Activated CD4-positive, alpha-beta T cell treated with anti-CD3 and anti-CD28 coated beads for 36 hours (primary cell): ENCODE measurements at regions not wholly inside any gene's neighbourhood (a gene's known extent, or its start where the extent isn't known, plus 50 kb on each side); places are given as distances from the start of the nearest gene placed in this dataset.

Experiments
- ATAC-seq: fragments of 200-7000 bp; cut with Tn5 transposase; one replicate; pipeline ENCODE4 v1.10.0; 2021; ENCODE audit warnings: mild to moderate bottlenecking, moderate library complexity
- CTCF ChIA-PET: fragments of 350-600 bp; sonication (Branson Sonifier 250); formaldehyde crosslinking; loops from one replicate; lab custom pipeline; 2021; ENCODE audit warnings: antibody characterized with exemption; lab: Charles Lee
- POLR2A ChIA-PET: fragments of 350-600 bp; sonication (Branson Sonifier 250); formaldehyde crosslinking; loops from one replicate; lab custom pipeline; 2021; ENCODE audit warnings: antibody characterized with exemption, inconsistent platforms; lab: Charles Lee
- DNase-seq: peaks from one replicate; pipeline ENCODE4 v3.0.0-alpha.2; 2020
- H3K27ac Mint-ChIP-seq: one replicate; pipeline ENCODE4 v1.8.0; 2021; ENCODE audit warnings: mixed read lengths
- H3K27me3 Mint-ChIP-seq: one replicate; pipeline ENCODE4 v1.8.0; 2021; ENCODE audit warnings: mixed read lengths
- H3K36me3 Mint-ChIP-seq: one replicate; pipeline ENCODE4 v1.8.0; 2021; ENCODE audit warnings: low read depth, mixed read lengths
- H3K4me1 Mint-ChIP-seq: one replicate; pipeline ENCODE4 v1.8.0; 2021; ENCODE audit warnings: mixed read lengths
- H3K4me3 Mint-ChIP-seq: one replicate; pipeline ENCODE4 v1.8.0; 2021; ENCODE audit warnings: mild to moderate bottlenecking, moderate library complexity, mixed read lengths
- H3K9me3 Mint-ChIP-seq: one replicate; pipeline ENCODE4 v1.8.0; 2021; ENCODE audit warnings: low read depth, mixed read lengths
- intact Hi-C, 2 experiments: fragments of 100-400 bp; cut with DNase I in 1 of 2; cut with micrococcal nuclease in 1 of 2; formaldehyde crosslinking; loops; one replicate each; pipeline versions ENCODE4 v1.14.2 to v1.15.1; 2022 to 2024; cut with DNase I, micrococcal nuclease

- Mint-ChIP-seq H3K9me3 (peaks cover 6% of the 10 kb centered on the region), H3K4me1 (no peaks in the 10 kb centered on the region), H3K27me3 (peaks cover 24% of the 10 kb centered on the region), H3K36me3 (peaks cover 1% of the 10 kb centered on the region), H3K4me3 (no peak overlapping the region), H3K27ac (no peak overlapping the region)
- ATAC-seq (no peak), DNase-seq (no peak)
- ChIA-PET POLR2A (no interaction called here), CTCF (interaction anchor here (0.6 to 1.2 kb wide), 3 partner anchors 49 to 376 kb away, joined by 3 read pairs; no protein-coding TSS in a partner anchor)
- intact Hi-C loops = loop anchor here (10.0 kb wide), 1 partner anchor 125 kb away; no protein-coding TSS in a partner anchor
Observed at GRCh38 chr5:171609806-171610452, 175.7 kb upstream of the SMIM23 start.

GRCh38 chr5:171610686-171611085, 174.9 kb upstream of the SMIM23 start:
- H3K4me1 Mint-ChIP-seq = no peaks in the 10 kb centered on the region
- ATAC-seq = no peak
- no peak overlapping the region for H3K4me3 Mint-ChIP-seq
- peaks cover 24% of the 10 kb centered on the region for H3K27me3 Mint-ChIP-seq
- CTCF ChIA-PET = interaction anchor here (0.6 kb wide), 1 partner anchor 376 kb away, joined by 3 read pairs; no protein-coding TSS in a partner anchor
- H3K36me3 Mint-ChIP-seq = peaks cover 1% of the 10 kb centered on the region
- POLR2A ChIA-PET = no interaction called here
- H3K9me3 Mint-ChIP-seq = peaks cover 6% of the 10 kb centered on the region
- intact Hi-C loops = no loop called here
- DNase-seq = no peak
- no peak overlapping the region for H3K27ac Mint-ChIP-seq

- ChIA-PET POLR2A (no interaction called here), CTCF (no interaction called here)
- ATAC-seq = no peak
- Mint-ChIP-seq H3K4me1 (no peaks in the 10 kb centered on the region), H3K27me3 (peaks cover 15% of the 10 kb centered on the region), H3K9me3 (no peaks in the 10 kb centered on the region), H3K36me3 (no peaks in the 10 kb centered on the region), H3K4me3 (no peak overlapping the region), H3K27ac (no peak overlapping the region)
- DNase-seq = no peak
- intact Hi-C loops = no loop called here
Observed at GRCh38 chr5:171612749-171613148, 172.9 kb upstream of the SMIM23 start.

- no peaks in the 10 kb centered on the region for H3K36me3 Mint-ChIP-seq
- H3K9me3 Mint-ChIP-seq = no peaks in the 10 kb centered on the region
- ATAC-seq = no peak
- H3K4me3 Mint-ChIP-seq = no peak overlapping the region
- no peak overlapping the region for H3K27ac Mint-ChIP-seq
- H3K4me1 Mint-ChIP-seq = no peaks in the 10 kb centered on the region
- intact Hi-C loops = no loop called here
- ChIA-PET POLR2A (no interaction called here), CTCF (no interaction called here)
- H3K27me3 Mint-ChIP-seq = peaks cover 8% of the 10 kb centered on the region
- no peak for DNase-seq
Observed at GRCh38 chr5:171614511-171614910, 171.1 kb upstream of the SMIM23 start.

GRCh38 chr5:171614971-171615653, 170.5 kb upstream of the SMIM23 start:
- CTCF ChIA-PET = no interaction called here
- no peaks in the 10 kb centered on the region for H3K9me3 Mint-ChIP-seq

GRCh38 chr5:171615705-171616640, 169.6 kb upstream of the SMIM23 start:
- ChIA-PET POLR2A (no interaction called here), CTCF (interaction anchor here (0.5 to 0.7 kb wide), 3 partner anchors 178 to 651 kb away, joined by 3 to 4 read pairs (median 3); no protein-coding TSS in a partner anchor)
- Mint-ChIP-seq H3K4me3 (no peak overlapping the region), H3K9me3 (no peaks in the 10 kb centered on the region), H3K27ac (no peak overlapping the region), H3K36me3 (no peaks in the 10 kb centered on the region), H3K4me1 (no peaks in the 10 kb centered on the region), H3K27me3 (peaks cover 7% of the 10 kb centered on the region)
- ATAC-seq (no peak), DNase-seq (no peak)
- intact Hi-C loops = no loop called here

More at GRCh38 chr5:171614971-171615653, 170.5 kb upstream of the SMIM23 start:
- intact Hi-C loops = no loop called here
- Mint-ChIP-seq H3K27ac (no peak overlapping the region), H3K27me3 (peaks cover 8% of the 10 kb centered on the region), H3K36me3 (no peaks in the 10 kb centered on the region), H3K4me1 (no peaks in the 10 kb centered on the region), H3K4me3 (no peak overlapping the region)
- ATAC-seq = no peak
- POLR2A ChIA-PET = no interaction called here
- DNase-seq = no peak

- Mint-ChIP-seq H3K36me3 (no peaks in the 10 kb centered on the region), H3K27me3 (peaks cover 5% of the 10 kb centered on the region), H3K4me1 (no peaks in the 10 kb centered on the region), H3K4me3 (no peak overlapping the region), H3K27ac (no peak overlapping the region), H3K9me3 (no peaks in the 10 kb centered on the region)
- CTCF ChIA-PET = no interaction called here
- no peak for DNase-seq
- no peak for ATAC-seq
- intact Hi-C loops = no loop called here
- POLR2A ChIA-PET = no interaction called here
Observed at GRCh38 chr5:171617266-171617665, 168.4 kb upstream of the SMIM23 start.

GRCh38 chr5:171617817-171618591, 167.6 kb upstream of the SMIM23 start:
- H3K9me3 Mint-ChIP-seq = no peaks in the 10 kb centered on the region
- no peak overlapping the region for H3K27ac Mint-ChIP-seq
- no peaks in the 10 kb centered on the region for H3K36me3 Mint-ChIP-seq
- CTCF ChIA-PET = no interaction called here
- ATAC-seq (no peak), DNase-seq (no peak)
- no peak overlapping the region for H3K4me3 Mint-ChIP-seq
- intact Hi-C loops = no loop called here
- H3K4me1 Mint-ChIP-seq = no peaks in the 10 kb centered on the region
- peaks cover 3% of the 10 kb centered on the region for H3K27me3 Mint-ChIP-seq
- POLR2A ChIA-PET = no interaction called here

- Mint-ChIP-seq H3K9me3 (no peaks in the 10 kb centered on the region), H3K4me1 (no peaks in the 10 kb centered on the region), H3K27ac (no peak overlapping the region), H3K36me3 (no peaks in the 10 kb centered on the region), H3K27me3 (peaks cover 4% of the 10 kb centered on the region), H3K4me3 (no peak overlapping the region)
- POLR2A ChIA-PET = no interaction called here
- intact Hi-C loops = no loop called here
- no peak for ATAC-seq
- no peak for DNase-seq
- CTCF ChIA-PET = interaction anchor here (0.7 kb wide), 1 partner anchor 10 kb away, joined by 3 read pairs; no protein-coding TSS in a partner anchor
Observed at GRCh38 chr5:171619196-171619595, 166.4 kb upstream of the SMIM23 start.

GRCh38 chr5:171619744-171620143, 165.9 kb upstream of the SMIM23 start:
- Mint-ChIP-seq H3K36me3 (no peaks in the 10 kb centered on the region), H3K4me3 (no peak overlapping the region), H3K4me1 (no peaks in the 10 kb centered on the region), H3K27me3 (peaks cover 4% of the 10 kb centered on the region), H3K27ac (no peak overlapping the region), H3K9me3 (no peaks in the 10 kb centered on the region)
- CTCF ChIA-PET = interaction anchor here (0.6 to 0.7 kb wide), 2 partner anchors 11 to 255 kb away, joined by 3 read pairs; no protein-coding TSS in a partner anchor
- POLR2A ChIA-PET = no interaction called here
- DNase-seq = no peak
- intact Hi-C loops = no loop called here
- no peak for ATAC-seq

GRCh38 chr5:171622010-171622409, 163.6 kb upstream of the SMIM23 start:
- Mint-ChIP-seq H3K4me1 (no peaks in the 10 kb centered on the region), H3K9me3 (no peaks in the 10 kb centered on the region), H3K27ac (no peak overlapping the region), H3K4me3 (no peak overlapping the region), H3K27me3 (peaks cover 4% of the 10 kb centered on the region), H3K36me3 (no peaks in the 10 kb centered on the region)
- intact Hi-C loops = no loop called here
- DNase-seq = no peak
- ChIA-PET CTCF (interaction anchor here (0.7 kb wide), 1 partner anchor 182 kb away, joined by 3 read pairs; no protein-coding TSS in a partner anchor), POLR2A (no interaction called here)
- ATAC-seq = no peak
